SK-N-SH (cell line): ENCODE measurements at regions not wholly inside any gene's neighbourhood (a gene's known extent, or its start where the extent isn't known, plus 50 kb on each side); places are given as distances from the start of the nearest gene placed in this dataset.

Experiments
- CTCF ChIA-PET: fragments of 300-600, 350-600 bp; formaldehyde crosslinking; extraction: SDS; loops from one replicate; lab custom pipeline; 2021; lab: Yijun Ruan, JAX
- POLR2A ChIA-PET: fragments of 350-600 bp; sonication (Branson Sonifier 250); formaldehyde crosslinking; extraction: SDS; loops from one replicate; lab custom pipeline; 2020; ENCODE audit warnings: antibody characterized with exemption, inconsistent platforms; lab: Yijun Ruan, JAX
- DNase-seq: peaks from one replicate; pipeline ENCODE4 v3.0.0; 2012
- H2AFZ ChIP-seq: fragments of 200-600 bp; sonication (generic); 2 replicates; pipeline ENCODE4 v1.8.1; 2016; ENCODE audit warnings: antibody characterized with exemption, mild to moderate bottlenecking, low read depth
- H3F3A ChIP-seq: fragments of 200-600 bp; sonication (generic); replicated peaks from 2 replicates; pipeline ENCODE3; 2016; ENCODE audit warnings: antibody characterized with exemption, mild to moderate bottlenecking; ENCODE audit not compliant: insufficient read depth
- H3K27ac ChIP-seq, 2 experiments: fragments of 200-500 bp in 1 of 2; fragments of 200-600 bp in 1 of 2; sonication (Bioruptor generic) in 1 of 2; sonication (generic), shearing (Covaris generic) in 1 of 2; 2 replicates each; pipeline versions ENCODE4 v1.5.1 to v1.6.1; 2014 to 2016; ENCODE audit warnings: low read depth in 2 of 2, inconsistent platforms in 1 of 2, low read length in 1 of 2, mild to moderate bottlenecking in 1 of 2, mixed read lengths in 1 of 2
- H3K27me3 ChIP-seq: fragments of 200-600 bp; sonication (generic), shearing (Covaris generic); 2 replicates; pipeline ENCODE4 v1.6.1; 2016; ENCODE audit warnings: mixed run types; ENCODE audit not compliant: insufficient read depth
- H3K36me3 ChIP-seq, 2 experiments: fragments of 200-500 bp in 1 of 2; fragments of 200-600 bp in 1 of 2; sonication (Bioruptor generic) in 1 of 2; sonication (generic) in 1 of 2; replicated peaks in 1 of 2; 2 replicates each; pipeline versions ENCODE3 to v1.5.1; 2014 to 2016; ENCODE audit warnings: low read length in 1 of 2, mild to moderate bottlenecking in 1 of 2; ENCODE audit not compliant: insufficient read depth in 2 of 2, control insufficient read depth in 1 of 2
- H3K4me1 ChIP-seq, 2 experiments: fragments of 200-500 bp in 1 of 2; fragments of 200-600 bp in 1 of 2; sonication (Bioruptor generic) in 1 of 2; sonication (generic), shearing (Covaris generic) in 1 of 2; 2 replicates each; pipeline versions ENCODE4 v1.5.1 to v1.6.1; 2014 to 2016; ENCODE audit warnings: low read depth in 1 of 2, low read length in 1 of 2, mixed run types in 1 of 2; ENCODE audit not compliant: insufficient read depth in 2 of 2, control insufficient read depth in 1 of 2
- H3K4me2 ChIP-seq: fragments of 200-600 bp; sonication (generic), shearing (Covaris generic); 2 replicates; pipeline ENCODE4 v1.6.1; 2017; ENCODE audit warnings: mixed run types
- H3K4me3 ChIP-seq, 2 experiments: fragments of 200-500 bp in 1 of 2; fragments of 200-600 bp in 1 of 2; sonication (Bioruptor generic) in 1 of 2; sonication (generic), shearing (Covaris generic) in 1 of 2; 2 replicates each; pipeline versions ENCODE4 v1.5.1 to v1.8.1; 2014 to 2016; ENCODE audit warnings: low read depth in 2 of 2, inconsistent platforms in 1 of 2, low read length in 1 of 2, mild to moderate bottlenecking in 1 of 2, mixed read lengths in 1 of 2, moderate library complexity in 1 of 2
- H3K79me2 ChIP-seq: fragments of 200-600 bp; sonication (generic); 2 replicates; pipeline ENCODE4 v1.8.1; 2017; ENCODE audit warnings: mild to moderate bottlenecking; ENCODE audit not compliant: insufficient read depth
- H3K9ac ChIP-seq: fragments of 200-600 bp; sonication (generic); 2 replicates; pipeline ENCODE4 v1.6.1; 2017; ENCODE audit warnings: mixed run types
- H3K9me2 ChIP-seq: fragments of 200-600 bp; sonication (generic); 2 replicates; pipeline ENCODE4 v1.6.1; 2017; ENCODE audit warnings: mixed run types
- H3K9me3 ChIP-seq: fragments of 200-600 bp; sonication (generic); 2 replicates; pipeline ENCODE4 v1.6.1; 2017; ENCODE audit warnings: mixed run types, mild to moderate bottlenecking, moderate library complexity
- H4K20me1 ChIP-seq: fragments of 200-600 bp; sonication (generic); 2 replicates; pipeline ENCODE4 v1.6.1; 2017; ENCODE audit warnings: mild to moderate bottlenecking, mixed run types; ENCODE audit not compliant: insufficient read depth
- EP300 ChIP-seq, 2 experiments: IDR thresholded peaks; 2 replicates each; pipeline versions ENCODE4 v1.4.0 to v1.6.1; 2012; ENCODE audit warnings: borderline replicate concordance in 1 of 2, low read depth in 1 of 2, low read length in 1 of 2
- EZH2phosphoT487 ChIP-seq: fragments of 200-600 bp; sonication (generic); IDR thresholded peaks from 2 replicates; pipeline ENCODE4 v1.6.1; 2017; ENCODE audit warnings: low read depth, mixed run types, mild to moderate bottlenecking, antibody characterized with exemption, moderate library complexity, borderline replicate concordance
- FOSL2 ChIP-seq: IDR thresholded peaks from 2 replicates; pipeline ENCODE4 v1.4.0; 2012; ENCODE audit warnings: low read depth, mild to moderate bottlenecking, moderate library complexity, borderline replicate concordance
- FOXJ3 ChIP-seq: sonication (generic); formaldehyde crosslinking; IDR thresholded peaks from 2 replicates; pipeline ENCODE4 v1.5.1; 2020; ENCODE audit warnings: mild to moderate bottlenecking, missing genetic modification reagents
- GABPA ChIP-seq: IDR thresholded peaks from 2 replicates; pipeline ENCODE4 v1.4.0; 2012; ENCODE audit warnings: low read depth, mild to moderate bottlenecking
- JUND ChIP-seq: IDR thresholded peaks from 2 replicates; pipeline ENCODE4 v1.4.0; 2012
- MEF2A ChIP-seq: IDR thresholded peaks from 2 replicates; pipeline ENCODE4 v1.4.0; 2012; ENCODE audit warnings: low read depth, borderline replicate concordance
- PBX3 ChIP-seq: IDR thresholded peaks from 2 replicates; pipeline ENCODE4; 2012
- POLR2AphosphoS5 ChIP-seq: IDR thresholded peaks from 2 replicates; pipeline ENCODE4 v1.6.1; 2012; ENCODE audit warnings: low read depth, low read length
- RAD21 ChIP-seq: IDR thresholded peaks from 2 replicates; pipeline ENCODE4 v1.6.1; 2012; ENCODE audit warnings: mild to moderate bottlenecking, low read length
- RFX5 ChIP-seq: IDR thresholded peaks from 2 replicates; pipeline ENCODE4 v1.6.1; 2012; ENCODE audit warnings: mild to moderate bottlenecking, improper control_type of control experiment, low read length
- TCF12 ChIP-seq: IDR thresholded peaks from 2 replicates; pipeline ENCODE4 v1.4.0; 2012
- USF1 ChIP-seq: IDR thresholded peaks from 2 replicates; pipeline ENCODE4 v1.4.0; 2012; ENCODE audit warnings: low read depth, borderline replicate concordance
- USF2 ChIP-seq: fragments of 150-350 bp; IDR thresholded peaks from 2 replicates; pipeline ENCODE4 v1.6.1; 2017; ENCODE audit warnings: antibody characterized with exemption, low read length, low read depth, borderline replicate concordance
- ZBTB33 ChIP-seq: IDR thresholded peaks from 2 replicates; pipeline ENCODE4 v1.4.0; 2012; ENCODE audit warnings: low read depth, borderline replicate concordance
- WGBS: methylation state at CpG from one replicate; pipeline ENCODE4 v1.1.6; 2017; ENCODE audit warnings: low lambda C conversion rate; 5-methylcytosine and 5-hydroxymethylcytosine counted together

GRCh38 chr10:23558361-23558799 is 119.5 kb downstream of the OTUD1 start:
- peaks cover 0 to 27% of the 10 kb centered on the region in 2 experiments; a peak in 1 of 4 replicates for H3K4me1 ChIP-seq
- ChIA-PET CTCF (no interaction called here), POLR2A (no interaction called here)
- peaks cover 23% of the 10 kb centered on the region for H3F3A ChIP-seq
- no peak overlapping the region; a peak in 1 of 4 replicates for H3K4me3 ChIP-seq
- WGBS, result 17% methylated on average over 6 of the region's 6 CpGs
- peak overlapping the region in 1 of 2 experiments; percentile 86; a peak in 2 of 4 replicates for H3K27ac ChIP-seq
- H3K9me3 ChIP-seq, result no peaks in the 10 kb centered on the region
- H3K4me2 ChIP-seq, result peak overlapping the region; percentile 55; the same call in 1 of the 2 replicates
- H3K27me3 ChIP-seq, result no peaks in the 10 kb centered on the region
- no peak for DNase-seq
- no peaks in the 10 kb centered on the region for H3K9me2 ChIP-seq
- peak overlapping the region; percentile 4; the same call in 1 of the 2 replicates for H3K9ac ChIP-seq
- H4K20me1 ChIP-seq, result no peaks in the 10 kb centered on the region
- no peaks in the 10 kb centered on the region for H3K79me2 ChIP-seq
- H3K36me3 ChIP-seq, result no peaks in the 10 kb centered on the region
- TF ChIP-seq TCF12, result peak; percentile 50; the same call in 1 of the 2 replicates
- no peak for TF ChIP-seq JUND
- TF ChIP-seq PBX3, result peak; percentile 72; the same call in 1 of the 2 replicates
- no peak overlapping the region for H2AFZ ChIP-seq

GRCh38 chr10:23568996-23569395 is 130.1 kb downstream of the OTUD1 start:
- Histone ChIP-seq H2AFZ (no peak overlapping the region), H3K36me3 (no peaks in the 10 kb centered on the region), H4K20me1 (no peaks in the 10 kb centered on the region), H3K79me2 (no peaks in the 10 kb centered on the region), H3K27me3 (no peaks in the 10 kb centered on the region), H3K4me3 (no peak overlapping the region), H3K4me2 (no peak overlapping the region), H3K9me2 (no peaks in the 10 kb centered on the region), H3K27ac (no peak overlapping the region), H3K9me3 (peaks cover 15% of the 10 kb centered on the region), H3K4me1 (no peaks in the 10 kb centered on the region), H3K9ac (no peak overlapping the region), H3F3A (no peaks in the 10 kb centered on the region)
- DNase-seq, result no peak
- ChIA-PET CTCF (interaction anchor here (0.5 to 1.3 kb wide), 4 partner anchors 32 to 410 kb away, joined by 3 read pairs; no protein-coding TSS in a partner anchor), POLR2A (no interaction called here)
- TF ChIP-seq FOSL2, result no peak
- 7% methylated on average over 3 of the region's 3 CpGs for WGBS

GRCh38 chr10:23571884-23572283 is 133.0 kb downstream of the OTUD1 start:
- CTCF ChIA-PET, result interaction anchor here (1.1 kb wide), 1 partner anchor 414 kb away, joined by 3 read pairs; no protein-coding TSS in a partner anchor

More at GRCh38 chr10:23571884-23572283, 133.0 kb downstream of the OTUD1 start:
- Histone ChIP-seq H2AFZ (no peak overlapping the region), H3K4me2 (no peak overlapping the region), H3K9me2 (no peaks in the 10 kb centered on the region), H3F3A (no peaks in the 10 kb centered on the region), H3K4me3 (no peak overlapping the region), H3K9ac (no peak overlapping the region), H3K27me3 (no peaks in the 10 kb centered on the region), H3K4me1 (no peaks in the 10 kb centered on the region), H3K79me2 (no peaks in the 10 kb centered on the region), H4K20me1 (no peaks in the 10 kb centered on the region), H3K36me3 (no peaks in the 10 kb centered on the region), H3K9me3 (peaks cover 15% of the 10 kb centered on the region), H3K27ac (no peak overlapping the region)
- no peak for TF ChIP-seq GABPA
- TF ChIP-seq RFX5, result no peak
- no peak for TF ChIP-seq USF2
- no peak for TF ChIP-seq USF1
- no peak for TF ChIP-seq FOXJ3
- TF ChIP-seq TCF12, result no peak
- no peak for TF ChIP-seq EZH2phosphoT487
- TF ChIP-seq POLR2AphosphoS5, result no peak
- no peak for TF ChIP-seq MEF2A
- no peak for TF ChIP-seq JUND
- TF ChIP-seq ZBTB33, result no peak
- no peak for TF ChIP-seq EP300 (IDR thresholded peaks at IDR 0.05; ENCODE audit: borderline replicate concordance in 1 of 2, low read depth in 1 of 2, low read length in 1 of 2)
- TF ChIP-seq RAD21, result no peak
- no peak for DNase-seq
- POLR2A ChIA-PET, result no interaction called here
